ENCODE measurements at regions not wholly inside any gene's neighbourhood (a gene's known extent, or its start where the extent isn't known, plus 50 kb on each side); places are given as distances from the start of the nearest gene placed in this dataset.

GRCh38 chr15:96417760-96418130 is 87.2 kb downstream of the NR2F2 start:
- H3K27me3 Mint-ChIP-seq (ENCODE audit: unreplicated experiment) = peaks cover 96% of the 10 kb centered on the region
- H3K4me3 Mint-ChIP-seq (ENCODE audit: unreplicated experiment) = no peak overlapping the region
- H3K9me3 Mint-ChIP-seq (ENCODE audit: unreplicated experiment) = no peaks in the 10 kb centered on the region
- H3K4me1 Mint-ChIP-seq (ENCODE audit: unreplicated experiment) = peaks cover 16% of the 10 kb centered on the region
- peaks cover 3% of the 10 kb centered on the region for H3K36me3 Mint-ChIP-seq (ENCODE audit: unreplicated experiment)
- DNase-seq (ENCODE audit: extremely low spot score, unreplicated experiment) = no peak
- no peak overlapping the region for H3K27ac Mint-ChIP-seq (ENCODE audit: unreplicated experiment)
- TF ChIP-seq CTCF (IDR thresholded peaks at IDR 0.05) = no peak

DNA sequence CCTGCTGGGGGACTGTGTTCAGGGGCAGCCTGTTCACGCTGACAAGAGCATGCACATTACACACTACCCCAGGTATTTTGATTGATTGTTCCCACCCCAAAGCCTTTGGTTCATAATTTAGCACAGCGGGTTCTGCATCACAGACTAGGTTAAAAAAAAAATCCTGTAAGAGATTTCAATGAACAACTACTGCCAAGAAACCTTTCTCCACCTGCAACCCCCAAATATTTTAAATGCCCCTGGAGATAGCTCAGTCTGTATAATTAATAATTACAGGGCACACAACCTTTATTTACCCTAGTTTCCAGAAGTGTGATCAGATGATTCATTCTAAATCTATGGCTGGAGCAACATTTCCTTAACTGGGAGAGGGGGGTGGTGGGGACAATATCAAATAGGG is 87.6 kb downstream of the NR2F2 start:
- H3K27ac Mint-ChIP-seq (ENCODE audit: unreplicated experiment) = no peak overlapping the region
- H3K4me1 Mint-ChIP-seq (ENCODE audit: unreplicated experiment) = peaks cover 16% of the 10 kb centered on the region
- no peak for TF ChIP-seq CTCF (IDR thresholded peaks at IDR 0.05)
- H3K36me3 Mint-ChIP-seq (ENCODE audit: unreplicated experiment) = peaks cover 3% of the 10 kb centered on the region
- H3K4me3 Mint-ChIP-seq (ENCODE audit: unreplicated experiment) = no peak overlapping the region
- peaks cover 94% of the 10 kb centered on the region for H3K27me3 Mint-ChIP-seq (ENCODE audit: unreplicated experiment)
- H3K9me3 Mint-ChIP-seq (ENCODE audit: unreplicated experiment) = no peaks in the 10 kb centered on the region
- no peak for DNase-seq (ENCODE audit: extremely low spot score, unreplicated experiment)

GRCh38 chr15:96421178-96421601 is 90.7 kb downstream of the NR2F2 start:
- Mint-ChIP-seq H3K27ac (ENCODE audit: unreplicated experiment) (no peak overlapping the region), H3K4me1 (ENCODE audit: unreplicated experiment) (peaks cover 10% of the 10 kb centered on the region), H3K4me3 (ENCODE audit: unreplicated experiment) (no peak overlapping the region), H3K9me3 (ENCODE audit: unreplicated experiment) (peaks cover 6% of the 10 kb centered on the region), H3K36me3 (ENCODE audit: unreplicated experiment) (peaks cover 3% of the 10 kb centered on the region), H3K27me3 (ENCODE audit: unreplicated experiment) (peaks cover 89% of the 10 kb centered on the region)
- no peak for DNase-seq (ENCODE audit: extremely low spot score, unreplicated experiment)
- TF ChIP-seq CTCF (IDR thresholded peaks at IDR 0.05) = no peak

- H3K4me3 Mint-ChIP-seq (ENCODE audit: unreplicated experiment) = no peak overlapping the region
- TF ChIP-seq CTCF (IDR thresholded peaks at IDR 0.05) = no peak
Observed at GRCh38 chr15:96422125-96422524, 91.6 kb downstream of the NR2F2 start.

GRCh38 chr15:96424674-96425073 is 94.2 kb downstream of the NR2F2 start:
- Mint-ChIP-seq H3K4me3 (ENCODE audit: unreplicated experiment) (no peak overlapping the region), H3K36me3 (ENCODE audit: unreplicated experiment) (peaks cover 3% of the 10 kb centered on the region), H3K27ac (ENCODE audit: unreplicated experiment) (no peak overlapping the region), H3K4me1 (ENCODE audit: unreplicated experiment) (peaks cover 9% of the 10 kb centered on the region), H3K27me3 (ENCODE audit: unreplicated experiment) (peaks cover 63% of the 10 kb centered on the region), H3K9me3 (ENCODE audit: unreplicated experiment) (peaks cover 6% of the 10 kb centered on the region)
- TF ChIP-seq CTCF (IDR thresholded peaks at IDR 0.05) = no peak
- DNase-seq (ENCODE audit: extremely low spot score, unreplicated experiment) = no peak

More at GRCh38 chr15:96422125-96422524, 91.6 kb downstream of the NR2F2 start:
- H3K4me1 Mint-ChIP-seq (ENCODE audit: unreplicated experiment) = peaks cover 4% of the 10 kb centered on the region
- no peak overlapping the region for H3K27ac Mint-ChIP-seq (ENCODE audit: unreplicated experiment)
- no peak for DNase-seq (ENCODE audit: extremely low spot score, unreplicated experiment)
- H3K27me3 Mint-ChIP-seq (ENCODE audit: unreplicated experiment) = peaks cover 88% of the 10 kb centered on the region
- H3K9me3 Mint-ChIP-seq (ENCODE audit: unreplicated experiment) = peaks cover 6% of the 10 kb centered on the region
- H3K36me3 Mint-ChIP-seq (ENCODE audit: unreplicated experiment) = peaks cover 3% of the 10 kb centered on the region

Data from osteocyte (in vitro differentiated cells).